ENCODE measurements at regions not wholly inside any gene's neighbourhood (a gene's known extent, or its start where the extent isn't known, plus 50 kb on each side); places are given as distances from the start of the nearest gene placed in this dataset.
A peak's percentile ranks its signal among the peaks of the same experiment; 100 is the strongest.

GRCh38 chr10:83371696-83372490, 767.4 kb upstream of the GHITM start:
- Histone ChIP-seq H3K27ac (ENCODE audit: low read depth, low read length) (no peak overlapping the region), H3K56ac (replicated peaks; ENCODE audit: insufficient read length, low read depth, low read length) (no peak overlapping the region), H2BK20ac (ENCODE audit: low read length) (no peak overlapping the region), H2AFZ (ENCODE audit: low read length) (peak overlapping the region; percentile 24; the same call in 1 of the 2 replicates), H4K8ac (ENCODE audit: extremely low read depth, insufficient read depth, low read length) (no peak overlapping the region), H4K91ac (replicated peaks; ENCODE audit: insufficient read length, low read length) (no peak overlapping the region), H4K5ac (ENCODE audit: insufficient read length, low read depth, low read length) (no peak overlapping the region), H3K79me1 (ENCODE audit: low read depth, low read length) (no peaks in the 10 kb centered on the region), H2BK12ac (ENCODE audit: low read depth, low read length) (no peak overlapping the region), H3K4ac (replicated peaks; ENCODE audit: insufficient read length, low read depth, low read length) (no peak overlapping the region), H3K23ac (ENCODE audit: insufficient read length) (no peak overlapping the region), H2AK5ac (ENCODE audit: low read depth, low read length) (no peak overlapping the region), H3K9ac (replicated peaks in 1 of 4; ENCODE audit: extremely low read depth in 1 of 4, low read depth in 3 of 4, low read length in 3 of 4) (no peak overlapping the region), H3K23me2 (ENCODE audit: low read depth, low read length) (no peaks in the 10 kb centered on the region; the same call in 1 of the 2 replicates), H3K36me3 (ENCODE audit: control insufficient read depth in 2 of 4, insufficient read depth in 4 of 4, low read length in 3 of 4) (no peaks in the 10 kb centered on the region), H3K4me3 (ENCODE audit: extremely low read depth in 1 of 4, insufficient read depth in 2 of 4, low read depth in 3 of 4, low read length in 4 of 4) (no peak overlapping the region), H3K79me2 (ENCODE audit: control insufficient read depth in 1 of 2, insufficient read depth in 2 of 2, low read length in 2 of 2) (no peaks in the 10 kb centered on the region), H2BK5ac (ENCODE audit: low read depth, low read length) (no peak overlapping the region), H4K20me1 (replicated peaks in 1 of 2; ENCODE audit: control insufficient read depth in 1 of 2, insufficient read depth in 2 of 2, low read length in 2 of 2) (no peaks in the 10 kb centered on the region), H2BK120ac (replicated peaks; ENCODE audit: low read depth, low read length) (no peak overlapping the region), H3K4me2 (ENCODE audit: insufficient read depth in 1 of 2, low read depth in 2 of 2, low read length in 2 of 2) (no peak overlapping the region), H2BK15ac (ENCODE audit: low read length) (no peak overlapping the region), H3K4me1 (replicated peaks in 1 of 4; ENCODE audit: control insufficient read depth in 3 of 4, insufficient read depth in 4 of 4, low read length in 3 of 4) (peaks cover 0 to 3% (median under 1%) of the 10 kb centered on the region in 4 experiments; a peak in 2 of 7 replicates), H3K9me3 (ENCODE audit: insufficient read depth in 2 of 2, low read depth in 1 of 2, low read length in 1 of 2) (no peaks in the 10 kb centered on the region), H3K14ac (ENCODE audit: insufficient read length) (no peak overlapping the region), H3K27me3 (replicated peaks in 1 of 4; ENCODE audit: control insufficient read depth in 3 of 4, extremely low read depth in 1 of 4, insufficient read depth in 3 of 4, low read length in 3 of 4) (no peaks in the 10 kb centered on the region), H3K18ac (ENCODE audit: extremely low read depth, low read length) (no peak overlapping the region)
- DNase-seq (ENCODE audit: low read depth in 1 of 2, low spot score in 2 of 2) (no peak), FAIRE-seq (no peak)
- ChIA-PET POLR2A (ENCODE audit: partially characterized antibody) (no interaction called here), CTCF (ENCODE audit: partially characterized antibody) (interaction anchor here (1.1 to 1.3 kb wide), 3 partner anchors 43 to 501 kb away, joined by 3 read pairs; no protein-coding TSS in a partner anchor)
- 84% methylated on average over 4 of the region's 4 CpGs; no CpG with 5 or more reads in 1 of the 2 experiments for WGBS, 2 experiments (ENCODE audit: extremely low coverage in 1 of 2, insufficient coverage in 1 of 2, insufficient read length in 1 of 2, insufficient replicate concordance in 2 of 2, low coverage in 1 of 2, low lambda C conversion rate in 2 of 2, missing lambda C conversion rate in 1 of 2)
- TF ChIP-seq SP1 (IDR thresholded peaks at IDR 0.05; ENCODE audit: low read depth, low read length): no peak
- no peak for TF ChIP-seq CREB1 (IDR thresholded peaks at IDR 0.05)
- TF ChIP-seq RFX5 (IDR thresholded peaks at IDR 0.05; ENCODE audit: borderline replicate concordance, low read depth, low read length): no peak
- TF ChIP-seq TEAD4 (IDR thresholded peaks at IDR 0.05; ENCODE audit: low read depth, low read length): 0 out of 2 replicates have a peak, but pooled peaks have one; percentile 21
- no peak for TF ChIP-seq POU5F1 (IDR thresholded peaks at IDR 0.05; ENCODE audit: low read depth, low read length)
- no peak for TF ChIP-seq CEBPB (IDR thresholded peaks at IDR 0.05; ENCODE audit: low read depth, low read length)
- no peak for TF ChIP-seq RXRA (IDR thresholded peaks at IDR 0.05; ENCODE audit: insufficient read depth, low read depth, low read length)
